SK-N-SH treated with all-trans-retinoic acid at 6 μM for 48 hours (cell line): ENCODE measurements at regions not wholly inside any gene's neighbourhood (a gene's known extent, or its start where the extent isn't known, plus 50 kb on each side); places are given as distances from the start of the nearest gene placed in this dataset.

Experiments
- ESRRG ChIP-seq: fragments of 250-450 bp; sonication (Bioruptor Pico); IDR thresholded peaks from 2 replicates; pipeline ENCODE4 v1.6.1; 2021; ENCODE audit warnings: mild to moderate bottlenecking
- TSHZ2 ChIP-seq: fragments of 250-450 bp; sonication (Bioruptor Pico); IDR thresholded peaks from 2 replicates; pipeline ENCODE4 v1.5.0; 2020; ENCODE audit warnings: mild to moderate bottlenecking, moderate library complexity
- ZFP30 ChIP-seq: fragments of 450-650 bp; formaldehyde crosslinking; IDR thresholded peaks from 2 replicates; pipeline ENCODE4 v1.5.0; 2022; ENCODE audit warnings: mild to moderate bottlenecking, moderate library complexity

GRCh38 chr2:12391116-12391515 is 325.6 kb upstream of the TRIB2 start:
- TF ChIP-seq ZFP30 (no peak), ESRRG (CRISPR knock-in tag) (no peak), TSHZ2 (CRISPR knock-in tag) (no peak)
